Activated CD4-positive, alpha-beta T cell treated with anti-CD3 and anti-CD28 coated beads, Interleukin-2, amount 50 U/mL, for 4 hours (primary cell): ENCODE measurements at regions not wholly inside any gene's neighbourhood (a gene's known extent, or its start where the extent isn't known, plus 50 kb on each side); places are given as distances from the start of the nearest gene placed in this dataset.

Experiments
- DNase-seq, 2 experiments: peaks; one replicate each; pipeline ENCODE4 v3.0.0-alpha.2; 2020

DNA sequence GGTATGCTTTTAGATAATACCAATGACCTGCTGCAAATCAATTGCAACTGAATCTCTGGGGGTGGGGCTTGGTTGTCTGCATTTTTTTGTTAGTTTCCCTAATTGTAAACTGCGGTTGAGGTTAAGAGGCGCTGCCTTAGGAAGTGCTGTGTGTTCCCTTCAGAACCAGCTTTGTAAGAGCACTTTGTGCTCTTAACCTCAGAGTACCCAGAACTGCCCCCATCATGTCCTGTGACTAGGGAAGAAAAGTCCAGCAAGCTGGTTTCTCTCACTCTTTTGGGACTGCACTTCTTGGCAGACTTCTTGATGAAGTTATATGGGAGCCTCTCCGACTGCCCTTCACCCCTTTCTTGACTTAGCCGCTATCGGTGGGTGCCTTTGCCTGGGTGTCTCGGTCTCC is 245.5 kb upstream of the CXCR4 start:
- DNase-seq, result no peak

DNA sequence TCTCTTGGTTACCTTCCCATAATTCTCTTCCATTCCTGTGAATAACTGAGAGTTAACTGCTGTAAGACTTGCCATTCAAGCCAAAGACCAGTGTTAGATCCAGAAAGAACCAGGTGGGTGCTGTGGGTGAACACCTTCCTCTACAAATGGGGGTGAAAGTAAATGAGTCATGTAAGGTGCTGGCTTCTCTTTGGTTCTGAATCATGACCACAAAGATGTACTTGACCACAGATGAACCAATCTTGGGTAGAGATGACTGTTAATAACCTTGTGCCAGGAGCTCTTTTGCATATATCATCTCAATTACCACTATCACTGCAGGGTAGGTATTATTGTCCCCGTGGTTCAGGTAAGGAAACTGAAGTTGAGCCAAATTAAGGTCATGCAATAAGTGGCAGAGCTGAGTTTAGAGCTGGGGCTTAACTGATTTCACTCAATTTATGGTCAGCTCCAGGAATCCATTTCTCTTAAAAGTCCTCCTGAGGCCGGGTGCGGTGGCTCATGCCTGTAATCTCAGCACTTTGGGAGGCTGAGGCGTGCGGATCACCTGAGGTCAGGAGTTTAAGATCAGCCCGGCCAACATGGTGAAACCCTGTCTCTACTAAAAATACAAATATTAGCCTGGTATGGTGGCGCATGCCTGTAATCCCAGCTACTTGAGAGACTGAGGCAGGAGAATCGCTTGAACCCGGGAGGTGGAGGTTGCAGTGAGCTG is 244.9 kb upstream of the CXCR4 start:
- DNase-seq, result no peak

DNA sequence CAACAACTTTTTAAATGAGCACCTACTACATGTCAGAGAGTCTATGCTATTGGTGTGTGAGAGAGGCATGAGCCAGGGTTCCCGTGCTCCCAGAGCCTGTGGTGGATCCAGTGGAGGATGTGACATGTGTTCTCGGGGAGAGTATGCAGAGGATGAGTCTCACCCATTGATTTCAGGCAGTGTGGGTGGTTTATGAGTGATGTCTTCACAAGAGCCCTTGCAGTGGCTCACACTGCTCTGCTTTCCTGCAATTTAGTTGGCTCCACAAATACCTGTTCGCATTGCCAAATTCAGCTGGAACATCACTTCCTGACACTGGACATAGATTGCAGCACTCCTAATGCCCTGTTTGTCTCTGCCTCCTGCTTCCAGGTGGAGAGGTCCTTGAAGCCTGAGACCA is 243.6 kb upstream of the CXCR4 start:
- no peak for DNase-seq

DNA sequence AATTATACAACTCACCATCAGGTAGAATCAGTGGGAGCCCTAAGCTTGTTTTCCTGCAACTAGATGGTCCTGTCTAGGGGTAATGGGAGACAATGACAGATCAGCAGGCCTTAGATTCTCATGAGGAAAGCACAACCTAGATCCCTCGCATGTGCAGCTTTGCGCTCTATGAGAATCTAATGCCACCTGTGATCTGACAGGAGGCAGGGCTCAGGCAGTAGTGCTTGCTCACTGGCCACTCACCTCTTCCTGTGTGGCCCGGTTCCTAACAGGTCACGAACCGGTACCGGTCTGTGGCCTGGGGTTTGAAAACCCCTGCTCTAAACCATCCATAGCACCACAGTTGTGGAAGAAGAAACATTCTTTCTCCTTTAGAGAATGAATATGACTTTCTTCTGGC is 242.8 kb upstream of the CXCR4 start:
- no peak for DNase-seq

DNA sequence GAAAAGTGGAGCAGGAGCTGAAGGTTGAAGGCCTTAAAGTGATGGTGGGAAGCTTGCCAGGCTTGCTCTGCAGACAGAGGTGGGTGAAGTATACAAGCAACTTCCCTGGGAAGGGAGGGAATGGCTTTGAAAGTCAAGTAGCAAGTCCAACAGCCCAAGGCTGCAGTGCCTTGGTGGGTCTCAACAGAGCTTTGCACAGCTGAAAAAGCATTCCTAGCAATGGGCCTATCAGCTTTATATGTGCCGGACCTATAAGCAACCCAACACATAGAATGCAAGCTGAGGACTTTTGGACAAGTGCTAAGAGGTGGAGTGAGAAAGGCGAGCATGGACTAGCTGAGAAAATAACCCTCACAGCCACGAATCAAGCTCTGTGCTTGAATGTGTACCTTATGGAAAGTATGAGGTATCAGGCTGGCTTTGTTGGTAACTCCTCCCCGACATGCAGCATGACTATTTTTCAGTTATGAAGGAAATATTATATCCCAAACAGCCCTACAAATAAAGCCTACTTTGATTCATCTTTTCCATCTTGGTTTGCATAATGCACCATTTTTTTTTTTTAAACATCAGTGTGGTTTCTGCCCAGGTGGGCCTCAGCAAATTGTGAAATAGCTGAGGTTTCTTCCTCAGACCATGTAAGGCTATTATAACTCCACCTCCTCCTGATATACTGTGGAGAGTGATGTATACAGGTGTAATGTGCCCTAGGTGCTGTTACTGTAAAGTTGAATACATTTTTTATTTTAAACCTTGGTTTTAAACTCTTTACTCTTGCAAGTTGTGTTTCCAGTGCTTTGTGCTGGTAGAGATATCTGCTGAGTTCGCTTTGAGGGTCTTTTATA is 241.4 kb upstream of the CXCR4 start:
- DNase-seq, result no peak

DNA sequence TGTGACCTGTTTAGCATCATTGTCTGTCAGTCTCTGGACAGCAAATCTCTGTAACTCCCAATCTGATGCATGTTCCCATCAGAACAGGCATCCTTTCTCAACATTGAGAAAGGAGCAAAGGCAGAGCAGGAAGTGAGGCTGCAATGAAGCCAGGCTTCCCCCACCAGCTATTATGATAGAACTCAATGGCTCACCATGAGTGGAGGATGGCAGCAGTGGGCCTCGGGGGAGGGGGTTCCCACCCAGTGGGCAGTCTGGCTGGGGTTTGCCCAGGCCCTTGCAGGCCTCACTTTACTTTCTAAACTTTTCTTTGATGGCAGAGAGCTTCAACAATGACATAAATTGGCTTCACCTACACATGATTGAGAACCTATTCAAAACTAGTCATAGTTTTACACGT is 240.6 kb upstream of the CXCR4 start:
- DNase-seq, result no peak

DNA sequence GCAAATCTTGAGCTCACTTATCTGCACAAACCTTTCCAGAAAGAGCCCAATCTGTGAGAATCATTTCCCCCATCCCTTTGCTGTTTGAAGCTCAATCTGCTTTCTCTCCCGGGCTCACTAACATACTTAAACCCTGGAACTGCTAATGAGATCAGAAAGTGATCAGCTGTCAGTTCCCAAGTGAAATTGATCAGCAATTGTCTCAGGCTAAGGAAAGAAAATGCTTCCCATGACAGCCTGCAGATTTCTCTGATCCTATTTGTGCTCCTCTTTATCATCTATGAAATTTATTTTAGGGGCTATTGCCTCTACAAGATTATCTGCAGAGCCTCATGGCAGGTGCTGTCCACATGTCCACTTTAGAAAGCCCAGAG is 239.0 kb upstream of the CXCR4 start:
- DNase-seq, result no peak

DNA sequence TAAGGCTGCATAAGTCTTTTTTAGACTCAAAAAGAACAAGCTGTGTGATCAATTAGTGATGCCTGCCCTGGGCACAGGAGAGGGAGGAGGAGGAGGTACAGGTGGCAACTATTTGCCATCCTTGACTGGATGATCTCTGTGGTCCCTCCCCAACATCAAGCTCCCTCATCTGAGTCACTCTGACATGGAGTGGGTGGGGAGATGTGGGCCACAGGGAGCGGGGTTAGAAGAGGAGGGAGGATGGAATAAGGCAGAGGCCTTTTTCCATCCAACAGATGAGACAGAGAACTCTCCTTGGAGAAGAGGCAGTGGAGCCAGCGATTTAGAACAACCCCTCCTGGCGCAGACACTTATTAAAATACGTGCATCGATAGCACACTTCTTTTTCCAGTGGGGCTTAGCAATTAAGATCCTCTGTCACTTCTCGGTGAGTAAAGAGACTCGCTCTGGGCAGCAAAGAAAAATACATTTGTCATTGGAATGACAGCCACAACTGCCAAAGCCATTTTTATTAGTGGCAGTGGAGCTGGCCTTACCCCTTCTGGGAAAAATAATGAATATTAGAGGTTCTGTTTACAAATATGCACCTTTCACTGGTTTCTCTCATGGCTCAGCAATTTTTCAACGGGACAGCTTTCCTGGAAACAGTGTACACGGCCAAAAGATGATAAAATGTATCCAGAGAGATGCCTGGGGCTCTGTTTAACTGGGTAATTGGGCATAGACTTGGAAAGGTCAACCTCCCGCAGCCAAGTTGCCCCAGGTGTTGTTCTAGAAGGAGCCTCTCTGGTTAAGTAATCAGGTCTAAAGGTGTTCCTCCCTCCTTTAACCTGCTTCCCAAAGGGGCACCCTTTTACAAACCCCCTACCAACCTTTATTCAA is 238.4 kb upstream of the CXCR4 start:
- DNase-seq, result no peak

DNA sequence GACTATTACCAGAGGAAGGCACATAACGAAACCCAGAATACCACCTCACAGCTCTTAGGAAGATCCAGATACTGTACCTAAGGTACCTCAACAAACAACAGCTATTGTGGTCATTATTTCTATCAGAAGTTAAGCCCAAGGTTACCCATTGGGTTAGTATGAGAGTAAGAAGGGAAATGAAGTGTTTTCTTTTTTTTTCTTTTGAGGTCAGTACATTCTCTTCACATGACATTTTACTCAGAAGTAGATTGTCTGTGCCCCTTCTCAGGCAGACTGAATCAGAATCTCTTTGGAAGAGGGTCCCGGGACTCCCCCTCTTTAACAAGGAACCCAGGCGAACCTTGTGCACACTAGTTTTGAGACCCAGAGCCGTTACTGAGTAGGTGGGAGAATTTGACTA is 233.7 kb upstream of the CXCR4 start:
- no peak for DNase-seq

DNA sequence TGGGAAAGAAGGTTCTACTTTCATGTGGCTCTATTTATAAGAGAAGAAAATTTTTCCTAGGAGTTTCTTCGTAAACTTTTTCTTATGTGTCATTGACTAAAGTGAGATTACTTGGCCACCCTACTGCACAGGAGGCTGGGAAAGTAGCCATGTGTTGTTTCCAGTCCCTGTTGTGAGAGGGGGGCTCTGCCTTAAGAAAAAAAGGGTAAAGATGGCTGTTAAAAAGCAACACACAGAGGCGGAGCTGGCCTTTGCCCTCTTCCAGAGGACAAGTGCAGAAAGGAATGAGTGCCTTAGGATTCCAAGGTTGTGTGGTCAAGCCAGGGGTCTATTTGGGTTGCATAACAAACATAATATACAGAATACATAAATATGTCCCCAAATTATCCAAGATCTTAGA is 230.0 kb upstream of the CXCR4 start:
- DNase-seq, result no peak

DNA sequence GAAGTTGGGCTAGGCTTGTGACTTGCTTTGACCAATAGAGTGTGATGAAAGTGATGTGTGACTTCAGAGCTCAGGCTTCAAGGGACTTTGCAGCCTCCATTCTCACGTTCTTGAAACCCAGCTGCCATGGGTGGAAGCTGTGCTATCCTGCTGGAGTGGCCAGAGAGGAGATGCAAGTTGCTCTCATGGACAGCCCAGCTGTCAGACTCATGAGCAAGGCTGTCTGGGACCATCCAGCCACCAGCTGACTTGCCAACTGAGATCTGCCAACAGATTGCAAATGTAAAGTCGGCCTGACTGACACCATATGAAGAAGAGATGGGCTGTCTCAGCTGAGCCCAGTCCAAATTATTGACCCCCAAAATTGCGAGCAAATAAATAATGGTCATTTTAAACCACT is 226.4 kb upstream of the CXCR4 start:
- DNase-seq, result no peak

DNA sequence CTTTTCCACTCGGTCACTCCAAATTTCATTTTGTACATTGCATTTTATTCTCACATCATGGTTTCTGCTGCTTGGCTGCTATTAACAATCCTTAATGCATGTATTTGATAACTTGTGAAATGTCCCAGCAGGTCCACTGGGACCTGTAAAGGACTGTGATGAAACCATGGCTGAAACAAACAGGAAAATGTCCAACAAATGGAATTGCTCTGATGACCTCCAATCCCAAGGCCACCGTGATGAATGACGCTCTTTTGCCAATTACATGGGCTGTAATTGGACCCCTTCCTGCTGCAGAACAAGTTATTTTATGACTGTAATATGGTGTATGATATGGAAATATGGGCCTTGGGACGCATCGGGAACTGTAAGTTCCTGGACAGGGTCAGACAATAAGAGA is 224.2 kb upstream of the CXCR4 start:
- no peak for DNase-seq

DNA sequence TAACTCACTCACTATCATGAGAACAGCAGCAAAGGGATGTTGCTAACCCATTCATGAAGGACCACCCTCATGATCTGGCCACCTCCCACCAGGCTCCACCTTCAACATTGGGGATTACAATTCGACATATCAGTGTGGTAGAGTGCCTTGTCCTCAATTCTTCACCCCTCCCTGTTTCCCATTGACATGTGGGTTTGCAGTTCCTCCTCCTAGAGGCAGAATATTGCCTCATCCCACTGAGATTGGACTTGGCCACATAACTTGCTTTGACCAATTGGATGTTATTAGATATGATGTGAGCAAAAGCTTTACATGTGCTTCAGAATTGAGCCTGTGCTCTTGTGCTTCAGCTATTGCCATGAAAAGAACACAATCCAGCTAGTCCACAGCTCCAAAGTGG is 217.0 kb upstream of the CXCR4 start:
- DNase-seq, result no peak

DNA sequence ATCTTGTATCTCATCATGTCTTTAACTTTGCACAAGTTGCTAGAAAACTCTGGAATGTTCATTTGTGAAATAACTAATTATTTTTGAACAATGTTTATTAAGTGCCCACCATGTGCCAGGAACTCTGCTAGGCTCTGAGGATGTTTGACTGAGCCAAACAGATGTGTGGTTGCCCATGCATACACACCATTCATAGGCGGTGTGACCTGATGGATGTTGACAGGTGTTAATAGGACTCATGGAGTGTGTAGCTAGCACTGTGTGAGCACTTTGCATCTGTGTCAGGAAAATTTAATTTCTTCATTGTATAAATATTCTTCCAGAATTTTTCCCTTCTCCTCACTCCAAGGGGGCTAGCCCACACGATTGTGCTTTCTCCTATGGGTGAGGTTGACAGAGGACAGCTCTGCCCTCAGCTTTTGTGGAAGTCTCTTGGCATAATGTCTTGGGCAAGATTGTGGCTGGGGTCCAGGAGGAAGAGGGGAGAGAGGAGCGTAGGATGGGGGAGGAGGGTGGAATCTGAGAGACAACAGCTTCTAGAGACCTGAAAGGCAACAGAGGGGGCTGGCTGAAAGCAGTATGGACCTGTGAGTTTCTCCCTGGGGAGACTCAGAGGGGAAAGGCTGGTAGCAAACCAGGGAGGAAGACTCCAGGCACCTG is 214.6 kb upstream of the CXCR4 start:
- no peak for DNase-seq

DNA sequence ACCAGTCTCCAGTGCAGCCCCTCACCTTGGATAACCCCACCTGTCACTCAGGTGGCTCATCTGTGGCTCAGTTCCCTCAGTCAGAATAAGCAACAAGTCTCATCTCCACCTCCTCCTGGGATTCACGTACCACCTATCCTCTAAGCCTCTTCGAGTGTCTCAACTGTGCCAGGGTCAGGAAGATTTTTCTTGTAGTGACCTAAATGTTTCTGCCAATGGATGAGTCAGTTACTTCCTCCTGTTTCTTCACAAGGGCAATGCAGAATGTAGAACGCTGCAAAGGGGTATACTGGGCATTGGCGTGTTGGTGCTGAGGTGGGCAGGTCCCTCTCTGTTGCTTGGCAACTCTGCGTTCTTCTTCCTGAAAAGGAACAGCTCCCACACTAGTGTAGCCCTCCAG is 213.3 kb upstream of the CXCR4 start:
- no peak for DNase-seq

DNA sequence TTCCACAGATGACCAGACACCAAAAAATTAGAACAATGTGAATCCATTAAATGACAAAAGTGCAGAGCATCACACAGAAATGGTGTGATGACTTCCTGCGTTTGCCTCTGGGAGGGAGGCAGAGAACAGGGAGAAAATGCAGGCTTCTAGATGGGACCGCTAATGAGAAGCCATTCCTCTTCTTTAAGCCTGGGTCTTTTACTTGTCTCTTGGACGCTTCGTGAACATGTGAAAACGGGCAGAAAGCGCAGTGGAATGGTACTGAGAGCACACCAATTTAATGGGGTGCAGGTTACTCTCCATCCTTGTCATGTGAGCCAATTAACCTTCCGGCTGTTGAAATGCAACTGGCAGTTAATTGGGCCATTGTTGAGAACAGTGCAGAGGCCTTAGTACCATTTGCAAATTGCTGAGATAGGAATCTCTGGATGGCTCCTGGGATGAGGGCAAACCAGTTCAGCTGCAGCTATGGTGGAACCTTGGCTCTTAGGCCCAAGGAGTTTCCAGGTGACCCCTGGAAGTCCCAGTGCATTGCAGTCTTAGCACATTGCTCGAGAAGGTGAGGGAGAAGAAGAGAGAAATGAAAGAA is 210.4 kb upstream of the CXCR4 start:
- no peak for DNase-seq

DNA sequence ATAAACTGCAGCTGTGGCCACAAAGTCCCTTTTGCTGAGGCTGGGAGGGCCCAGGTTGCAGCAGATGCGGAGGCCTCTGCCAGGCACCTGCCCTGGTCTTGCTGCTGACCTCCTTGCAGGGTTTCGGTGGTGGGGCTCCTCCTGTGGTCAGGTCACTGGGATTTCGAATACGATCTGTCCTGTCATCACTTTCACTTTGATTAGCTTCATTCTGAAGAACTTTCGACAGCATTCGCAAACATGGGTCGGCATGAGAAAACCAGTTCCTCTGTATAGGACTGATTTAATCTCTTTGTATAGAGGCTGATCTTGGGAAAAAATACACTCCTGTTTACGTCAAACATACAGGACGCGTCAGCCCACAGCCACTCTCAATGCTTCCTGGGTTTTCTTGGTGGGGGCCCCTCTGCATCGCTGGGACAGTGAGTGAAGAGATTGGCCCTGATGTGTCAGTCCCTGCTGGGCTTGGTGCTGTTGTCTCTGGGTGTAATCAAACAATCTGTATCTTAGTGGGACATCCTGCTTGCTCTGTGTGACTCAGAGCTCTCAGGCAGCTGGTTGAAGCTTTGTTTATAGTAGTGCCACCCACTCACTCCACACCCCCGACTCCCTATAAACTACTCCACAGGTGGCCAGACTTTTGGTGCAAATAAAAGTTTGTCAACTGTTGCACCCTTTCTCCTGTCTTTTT is 209.4 kb upstream of the CXCR4 start:
- peak; percentile 68 to 72 for DNase-seq

DNA sequence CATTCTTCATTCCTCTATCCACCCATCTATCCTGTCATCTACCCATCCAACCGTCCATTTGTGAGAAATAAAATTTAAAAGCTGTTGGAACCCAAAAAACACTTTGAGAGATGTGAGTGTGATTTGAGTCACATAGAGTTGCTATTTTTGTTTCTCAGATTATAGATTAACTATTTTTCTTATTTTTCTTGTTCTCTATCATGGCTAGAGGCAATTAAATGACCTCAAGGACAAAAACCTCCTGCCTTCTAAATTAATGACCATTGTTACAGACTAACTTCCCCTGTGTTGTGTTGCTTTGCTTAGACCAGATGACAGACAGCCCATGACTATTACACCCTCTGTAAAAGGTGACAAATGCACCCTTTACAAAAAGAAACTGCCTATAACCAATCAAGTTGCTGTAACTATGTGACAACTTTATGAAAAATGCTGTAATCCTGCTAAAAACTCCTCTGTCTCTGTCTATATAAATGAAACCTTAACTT is 207.9 kb upstream of the CXCR4 start:
- DNase-seq, result no peak

DNA sequence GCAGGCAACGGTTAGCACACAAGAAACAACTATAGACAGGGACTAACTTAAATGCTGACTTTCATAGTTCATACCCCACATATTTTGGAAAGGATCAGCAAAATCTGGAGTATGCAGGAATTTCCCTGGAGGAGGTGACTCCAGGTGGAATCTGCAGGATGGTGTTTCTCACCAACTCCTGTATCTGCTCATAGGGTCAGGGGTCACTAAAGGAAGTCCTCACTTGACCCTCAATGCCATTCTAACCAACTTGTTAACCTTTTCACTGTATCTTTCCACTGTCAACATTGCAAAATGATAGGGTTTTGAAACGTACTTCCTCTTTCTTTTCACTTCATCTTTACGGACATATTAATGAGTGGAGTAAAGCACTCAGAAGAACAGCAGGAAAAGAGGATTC is 207.0 kb upstream of the CXCR4 start:
- DNase-seq, result no peak

DNA sequence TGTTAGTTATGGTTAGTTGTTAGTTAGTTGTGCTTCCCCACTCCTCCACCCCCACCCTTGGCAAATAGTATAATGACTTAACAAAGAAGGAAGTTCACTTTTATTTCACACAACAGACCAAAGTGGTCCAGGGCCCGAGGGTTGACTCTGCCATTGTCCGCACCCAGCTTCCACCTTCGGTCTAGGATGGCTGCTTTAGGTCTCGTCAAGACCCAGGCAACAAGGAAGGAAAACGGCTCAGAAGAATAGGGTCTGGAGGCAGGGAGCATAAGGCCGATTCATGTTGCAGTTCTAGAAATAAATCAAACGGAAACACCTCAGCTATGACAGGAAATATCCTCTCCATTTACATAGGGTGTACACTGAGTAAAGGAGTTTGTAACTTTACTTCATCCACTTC is 206.0 kb upstream of the CXCR4 start:
- no peak for DNase-seq

DNA sequence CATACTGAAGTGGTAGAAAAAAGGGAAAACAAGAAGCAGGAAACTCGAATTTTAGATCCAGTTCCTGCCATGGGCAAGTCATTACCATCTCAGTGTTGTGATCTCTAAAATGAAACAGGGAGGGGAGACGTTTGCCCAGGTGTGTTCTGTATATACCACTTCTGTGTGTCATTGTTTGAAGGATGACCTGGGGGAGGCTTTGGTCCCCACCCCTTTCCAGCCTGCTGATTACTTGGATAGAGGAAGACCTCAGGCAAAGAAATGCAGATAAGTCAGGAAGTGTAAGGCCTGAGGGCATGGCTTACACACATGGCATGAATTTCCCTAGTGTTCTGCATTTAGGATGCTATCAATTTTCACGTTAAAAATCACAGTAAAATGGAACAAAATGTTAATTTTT is 205.2 kb upstream of the CXCR4 start:
- no peak for DNase-seq

DNA sequence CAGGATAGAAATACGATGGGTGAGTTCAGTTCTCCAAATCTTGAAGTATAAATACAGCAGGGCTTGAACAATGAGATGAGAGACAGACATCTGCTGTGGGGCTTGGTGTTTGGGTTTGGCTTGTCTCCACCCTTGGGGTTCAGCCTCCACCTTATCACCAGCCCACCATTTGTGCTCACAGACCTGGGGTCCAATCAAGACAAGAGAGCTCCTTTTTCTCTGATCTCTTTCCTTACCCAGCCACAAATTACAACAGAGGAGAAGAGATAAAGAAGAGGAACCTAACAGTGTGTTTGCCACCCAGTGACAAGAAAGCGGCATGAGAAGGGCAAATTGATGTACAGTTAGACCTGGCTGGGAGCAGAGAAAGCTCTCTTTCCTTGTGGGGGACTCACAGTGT is 204.5 kb upstream of the CXCR4 start:
- DNase-seq, result no peak
